Smooth muscle cell (in vitro differentiated cells): ENCODE measurements at regions not wholly inside any gene's neighbourhood (a gene's known extent, or its start where the extent isn't known, plus 50 kb on each side); places are given as distances from the start of the nearest gene placed in this dataset.

ENCODE experiments used
- DNase-seq: peaks from one replicate; lab custom pipeline; 2025; ENCODE audit not compliant: unreplicated experiment; lab: John Stamatoyannopoulos, UW
- H2AFZ ChIP-seq: fragments of 200-600 bp; sonication (generic); 2 replicates; pipeline ENCODE4 v1.6.0; 2016; ENCODE audit warnings: antibody characterized with exemption, low read depth, mild to moderate bottlenecking
- H3F3A ChIP-seq: fragments of 200-600 bp; sonication (generic); 2 replicates; pipeline ENCODE4 v1.6.0; 2017; ENCODE audit warnings: antibody characterized with exemption, low read depth
- H3K27ac ChIP-seq: fragments of 200-600 bp; sonication (generic); 2 replicates; pipeline ENCODE4 v1.5.1; 2016; ENCODE audit warnings: low read depth, mild to moderate bottlenecking
- H3K27me3 ChIP-seq: fragments of 200-600 bp; sonication (generic); 2 replicates; pipeline ENCODE4 v1.6.1; 2016; ENCODE audit warnings: low read depth, mild to moderate bottlenecking
- H3K36me3 ChIP-seq: fragments of 200-600 bp; sonication (generic); 2 replicates; pipeline ENCODE4 v1.5.1; 2016; ENCODE audit warnings: low read depth
- H3K4me1 ChIP-seq: fragments of 200-600 bp; sonication (generic); 2 replicates; pipeline ENCODE4 v1.5.1; 2016; ENCODE audit warnings: low read depth
- H3K4me2 ChIP-seq: fragments of 200-600 bp; sonication (generic); 2 replicates; pipeline ENCODE4 v1.6.0; 2016; ENCODE audit warnings: mild to moderate bottlenecking
- H3K4me3 ChIP-seq: fragments of 200-600 bp; sonication (generic); 2 replicates; pipeline ENCODE4 v1.5.1; 2016; ENCODE audit warnings: mild to moderate bottlenecking
- H3K79me2 ChIP-seq: fragments of 200-600 bp; sonication (generic); 2 replicates; pipeline ENCODE4 v1.6.0; 2016; ENCODE audit warnings: low read depth, mild to moderate bottlenecking
- H3K9ac ChIP-seq: fragments of 200-600 bp; sonication (generic); 2 replicates; pipeline ENCODE4 v1.6.0; 2016; ENCODE audit warnings: low read depth
- H3K9me3 ChIP-seq: fragments of 200-600 bp; sonication (generic); replicated peaks from 2 replicates; pipeline ENCODE4 v1.5.1; 2016; ENCODE audit warnings: low read depth
- H4K20me1 ChIP-seq: fragments of 200-600 bp; sonication (generic); 2 replicates; pipeline ENCODE4 v1.6.0; 2016; ENCODE audit warnings: low read depth
- WGBS: methylation state at CpG from one replicate; pipeline ENCODE4 v1.1.7; 2016; ENCODE audit warnings: low lambda C conversion rate; 5-methylcytosine and 5-hydroxymethylcytosine counted together
- TF ChIP-seq, protein P1 (sequence below): fragments of 200-600 bp; sonication (generic); IDR thresholded peaks from 2 replicates; pipeline ENCODE4 v1.5.1; 2017; ENCODE audit warnings: borderline replicate concordance, mild to moderate bottlenecking, antibody characterized with exemption; ENCODE audit not compliant: insufficient read depth, poor library complexity, severe bottlenecking

DNA sequence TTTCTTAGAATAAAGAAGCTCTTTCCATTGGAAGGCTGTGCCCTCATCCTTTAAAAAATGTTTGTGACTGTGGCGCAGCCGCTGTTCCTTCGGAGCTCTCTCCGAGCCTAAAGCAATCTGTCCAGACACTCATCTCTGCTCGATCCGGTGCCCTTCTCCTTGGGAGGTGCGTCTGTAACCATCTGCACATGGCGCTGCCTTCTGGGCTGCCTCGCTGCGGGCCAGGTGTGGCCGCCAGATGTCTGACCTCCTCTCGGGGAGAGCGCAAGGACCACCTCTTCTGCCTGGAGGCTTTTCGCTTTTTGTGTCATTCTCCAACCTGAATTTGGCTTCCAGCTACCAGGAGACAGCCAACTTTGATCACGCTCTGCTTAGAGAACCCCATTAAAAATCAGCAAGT lies 153.4 kb upstream of the PTCH1 start:
- H2AFZ ChIP-seq: no peak overlapping the region
- H3K27ac ChIP-seq: no peak overlapping the region
- no peaks in the 10 kb centered on the region for H3K9me3 ChIP-seq
- TF ChIP-seq, protein P1, sequence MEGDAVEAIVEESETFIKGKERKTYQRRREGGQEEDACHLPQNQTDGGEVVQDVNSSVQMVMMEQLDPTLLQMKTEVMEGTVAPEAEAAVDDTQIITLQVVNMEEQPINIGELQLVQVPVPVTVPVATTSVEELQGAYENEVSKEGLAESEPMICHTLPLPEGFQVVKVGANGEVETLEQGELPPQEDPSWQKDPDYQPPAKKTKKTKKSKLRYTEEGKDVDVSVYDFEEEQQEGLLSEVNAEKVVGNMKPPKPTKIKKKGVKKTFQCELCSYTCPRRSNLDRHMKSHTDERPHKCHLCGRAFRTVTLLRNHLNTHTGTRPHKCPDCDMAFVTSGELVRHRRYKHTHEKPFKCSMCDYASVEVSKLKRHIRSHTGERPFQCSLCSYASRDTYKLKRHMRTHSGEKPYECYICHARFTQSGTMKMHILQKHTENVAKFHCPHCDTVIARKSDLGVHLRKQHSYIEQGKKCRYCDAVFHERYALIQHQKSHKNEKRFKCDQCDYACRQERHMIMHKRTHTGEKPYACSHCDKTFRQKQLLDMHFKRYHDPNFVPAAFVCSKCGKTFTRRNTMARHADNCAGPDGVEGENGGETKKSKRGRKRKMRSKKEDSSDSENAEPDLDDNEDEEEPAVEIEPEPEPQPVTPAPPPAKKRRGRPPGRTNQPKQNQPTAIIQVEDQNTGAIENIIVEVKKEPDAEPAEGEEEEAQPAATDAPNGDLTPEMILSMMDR: no peak
- no peak overlapping the region for H3K4me3 ChIP-seq
- whole genome bisulfite sequencing: 94% methylated on average over 15 of the region's 15 CpGs
- H4K20me1 ChIP-seq: no peaks in the 10 kb centered on the region
- H3K9ac ChIP-seq: no peak overlapping the region
- H3K79me2 ChIP-seq: no peaks in the 10 kb centered on the region
- H3F3A ChIP-seq: no peaks in the 10 kb centered on the region
- no peaks in the 10 kb centered on the region for H3K36me3 ChIP-seq
- H3K4me1 ChIP-seq: peaks cover 5% of the 10 kb centered on the region
- no peak overlapping the region for H3K4me2 ChIP-seq
- peaks cover 13% of the 10 kb centered on the region for H3K27me3 ChIP-seq
- DNase-seq: no peak

DNA sequence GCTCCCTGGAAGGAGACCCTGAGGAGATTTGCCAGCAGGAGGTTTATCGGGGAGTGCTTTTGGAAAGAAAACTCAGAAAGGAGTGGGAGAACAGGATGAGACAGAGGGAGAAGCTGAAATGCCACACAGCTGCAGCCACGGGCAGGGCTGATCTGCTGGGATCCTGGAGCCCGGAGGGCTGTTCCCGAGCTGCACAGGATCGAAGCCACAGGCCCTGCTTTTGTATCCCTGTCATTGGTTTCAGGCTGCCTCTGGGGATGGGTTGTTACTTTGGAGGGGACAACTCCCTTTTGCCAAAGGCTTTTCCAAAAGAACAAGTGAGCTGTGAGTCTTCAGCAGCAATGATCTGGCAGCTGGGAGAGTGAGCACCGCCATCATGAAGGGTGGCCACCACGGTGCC lies 152.5 kb upstream of the PTCH1 start:
- Histone ChIP-seq H3K4me3 (no peak overlapping the region), H3K79me2 (no peaks in the 10 kb centered on the region), H4K20me1 (no peaks in the 10 kb centered on the region), H3K36me3 (no peaks in the 10 kb centered on the region), H3K27ac (no peak overlapping the region), H3F3A (no peaks in the 10 kb centered on the region), H3K9ac (no peak overlapping the region), H3K4me1 (peaks cover 5% of the 10 kb centered on the region), H2AFZ (no peak overlapping the region), H3K9me3 (no peaks in the 10 kb centered on the region), H3K27me3 (peaks cover 13% of the 10 kb centered on the region), H3K4me2 (no peak overlapping the region)
- TF ChIP-seq, protein P1: no peak
- 85% methylated on average over 6 of the region's 7 CpGs for WGBS
- DNase-seq: no peak

DNA sequence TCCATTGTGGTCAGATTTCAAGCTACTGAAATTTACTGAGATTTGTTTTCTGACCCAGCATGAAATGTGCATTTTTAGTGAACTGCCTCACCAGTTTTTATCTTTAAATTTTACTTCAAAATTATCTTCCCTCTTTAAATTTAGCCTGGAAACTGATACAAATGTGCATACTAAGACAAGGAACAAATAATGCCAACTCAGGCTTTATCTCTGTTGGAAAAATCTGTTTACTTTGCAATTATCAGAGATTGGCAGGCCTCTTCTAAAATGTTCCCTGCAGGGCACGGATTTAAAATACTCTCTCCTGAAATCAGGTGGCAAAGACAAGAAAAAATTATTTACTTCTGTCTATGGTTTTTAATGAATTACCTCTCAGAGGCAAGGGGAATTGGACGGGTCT lies 151.0 kb upstream of the PTCH1 start:
- Histone ChIP-seq H3K4me3 (no peak overlapping the region), H2AFZ (no peak overlapping the region), H3K27ac (no peak overlapping the region), H3K36me3 (no peaks in the 10 kb centered on the region), H3K27me3 (peaks cover 13% of the 10 kb centered on the region), H4K20me1 (no peaks in the 10 kb centered on the region), H3K9ac (no peak overlapping the region), H3K4me1 (peaks cover 5% of the 10 kb centered on the region), H3F3A (no peaks in the 10 kb centered on the region), H3K4me2 (no peak overlapping the region), H3K79me2 (no peaks in the 10 kb centered on the region), H3K9me3 (no peaks in the 10 kb centered on the region)
- TF ChIP-seq, protein P1: no peak
- DNase-seq: no peak
- WGBS: 89% methylated on average over 2 of the region's 2 CpGs

DNA sequence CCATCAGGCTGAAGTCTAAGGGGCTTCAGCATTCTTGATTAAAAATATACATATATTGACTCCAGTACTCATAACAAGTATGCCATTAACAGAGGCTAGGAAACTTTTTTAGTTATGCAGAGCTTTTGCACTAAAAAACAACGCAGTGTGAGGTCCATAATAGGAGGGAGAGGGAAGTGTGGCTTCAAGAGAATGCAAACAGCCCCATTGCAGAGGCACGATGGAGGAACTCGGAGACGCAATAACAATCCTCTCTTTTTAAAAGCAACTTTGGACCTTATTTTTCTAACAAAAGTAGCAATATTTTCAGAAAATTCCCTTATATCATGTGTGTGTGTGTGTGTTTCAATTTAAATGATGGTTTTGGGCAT lies 150.0 kb upstream of the PTCH1 start:
- H3F3A ChIP-seq: no peaks in the 10 kb centered on the region
- H3K36me3 ChIP-seq: no peaks in the 10 kb centered on the region
- TF ChIP-seq, protein P1: no peak
- H4K20me1 ChIP-seq: no peaks in the 10 kb centered on the region
- H3K9me3 ChIP-seq: no peaks in the 10 kb centered on the region
- no peak overlapping the region for H3K27ac ChIP-seq
- peaks cover 13% of the 10 kb centered on the region for H3K27me3 ChIP-seq
- peaks cover 5% of the 10 kb centered on the region for H3K4me1 ChIP-seq
- 59% methylated on average over 4 of the region's 4 CpGs for WGBS
- H2AFZ ChIP-seq: no peak overlapping the region
- H3K4me3 ChIP-seq: no peak overlapping the region
- no peak for DNase-seq
- H3K4me2 ChIP-seq: no peak overlapping the region
- no peak overlapping the region for H3K9ac ChIP-seq
- H3K79me2 ChIP-seq: no peaks in the 10 kb centered on the region
